Ectodermal cell (in vitro differentiated cells): ENCODE measurements at regions not wholly inside any gene's neighbourhood (a gene's known extent, or its start where the extent isn't known, plus 50 kb on each side); places are given as distances from the start of the nearest gene placed in this dataset.

Experiments
- H3K27ac ChIP-seq: 2 replicates; pipeline ENCODE4 v1.7.0; 2013; ENCODE audit warnings: mild to moderate bottlenecking, low read depth, low read length; ENCODE audit not compliant: insufficient read depth, poor library complexity, severe bottlenecking
- H3K27me3 ChIP-seq: 2 replicates; pipeline ENCODE4 v1.7.0; 2013; ENCODE audit warnings: mild to moderate bottlenecking, low read length; ENCODE audit not compliant: insufficient read depth, control insufficient read depth, poor library complexity, severe bottlenecking
- H3K36me3 ChIP-seq: one replicate; pipeline ENCODE4 v1.7.0; 2013; ENCODE audit warnings: low read length; ENCODE audit not compliant: control insufficient read depth, insufficient read depth
- H3K4me1 ChIP-seq: one replicate; pipeline ENCODE4 v1.7.0; 2013; ENCODE audit warnings: low read length; ENCODE audit not compliant: control insufficient read depth, insufficient read depth
- H3K4me3 ChIP-seq: 2 replicates; pipeline ENCODE4 v1.7.0; 2013; ENCODE audit warnings: low read depth, low read length, control low read depth; ENCODE audit not compliant: insufficient read depth
- H3K9me3 ChIP-seq: 2 replicates; pipeline ENCODE4 v1.7.0; 2013; ENCODE audit warnings: mild to moderate bottlenecking, low read length, moderate library complexity; ENCODE audit not compliant: control insufficient read depth
- WGBS, 2 experiments: methylation state at CpG; one replicate each; pipeline ENCODE4 v1.1.7; 2013; ENCODE audit warnings: missing lambda C conversion rate in 2 of 2; 5-methylcytosine and 5-hydroxymethylcytosine counted together

- Histone ChIP-seq H3K27me3 (no peaks in the 10 kb centered on the region), H3K9me3 (no peaks in the 10 kb centered on the region), H3K27ac (no peak overlapping the region), H3K4me1 (no peaks in the 10 kb centered on the region), H3K4me3 (no peak overlapping the region), H3K36me3 (no peaks in the 10 kb centered on the region)
- WGBS, 2 experiments = 80 to 91% methylated on average over 1 to 2 of the region's 2 CpGs
These were observed 155.2 kb upstream of the ZFP64 start for GRCh38 chr20:52346797-52347196.

- WGBS, 2 experiments = 88 to 93% methylated on average over 3 of the region's 3 CpGs
- Histone ChIP-seq H3K36me3 (no peaks in the 10 kb centered on the region), H3K27me3 (no peaks in the 10 kb centered on the region), H3K4me1 (no peaks in the 10 kb centered on the region), H3K27ac (no peak overlapping the region), H3K4me3 (no peak overlapping the region), H3K9me3 (no peaks in the 10 kb centered on the region)
These were observed 151.3 kb upstream of the ZFP64 start for GRCh38 chr20:52342913-52343312.

- H3K4me3 ChIP-seq = no peak overlapping the region
These were observed 148.6 kb upstream of the ZFP64 start for GRCh38 chr20:52340036-52340634.

GRCh38 chr20:52332649-52333250 is 141.2 kb upstream of the ZFP64 start:
- Histone ChIP-seq H3K4me3 (no peak overlapping the region), H3K9me3 (no peaks in the 10 kb centered on the region), H3K27me3 (no peaks in the 10 kb centered on the region), H3K4me1 (no peaks in the 10 kb centered on the region), H3K27ac (no peak overlapping the region), H3K36me3 (no peaks in the 10 kb centered on the region)
- WGBS, 2 experiments = 87% methylated on average over 2 of the region's 2 CpGs

More at GRCh38 chr20:52340036-52340634, 148.6 kb upstream of the ZFP64 start:
- H3K36me3 ChIP-seq = no peaks in the 10 kb centered on the region
- H3K4me1 ChIP-seq = no peaks in the 10 kb centered on the region
- no peaks in the 10 kb centered on the region for H3K27me3 ChIP-seq
- WGBS, 2 experiments = 88 to 94% methylated on average over 4 of the region's 4 CpGs
- H3K27ac ChIP-seq = no peak overlapping the region
- H3K9me3 ChIP-seq = no peaks in the 10 kb centered on the region

- 100% methylated on average over 1 of the region's 1 CpG; no CpG with 5 or more reads in 1 of the 2 experiments for WGBS, 2 experiments
- Histone ChIP-seq H3K27me3 (no peaks in the 10 kb centered on the region), H3K36me3 (no peaks in the 10 kb centered on the region), H3K4me3 (no peak overlapping the region), H3K9me3 (no peaks in the 10 kb centered on the region), H3K27ac (no peak overlapping the region), H3K4me1 (no peaks in the 10 kb centered on the region)
These were observed 140.7 kb upstream of the ZFP64 start for GRCh38 chr20:52332230-52332629.

GRCh38 chr20:52331655-52332054 is 140.1 kb upstream of the ZFP64 start:
- WGBS, 2 experiments = 97 to 98% methylated on average over 2 of the region's 2 CpGs
- H3K4me1 ChIP-seq = no peaks in the 10 kb centered on the region
- H3K4me3 ChIP-seq = no peak overlapping the region
- H3K27me3 ChIP-seq = no peaks in the 10 kb centered on the region
- no peak overlapping the region for H3K27ac ChIP-seq
- no peaks in the 10 kb centered on the region for H3K36me3 ChIP-seq
- H3K9me3 ChIP-seq = no peaks in the 10 kb centered on the region

- no peaks in the 10 kb centered on the region for H3K4me1 ChIP-seq
- no peaks in the 10 kb centered on the region for H3K36me3 ChIP-seq
- no peak overlapping the region for H3K4me3 ChIP-seq
- H3K27me3 ChIP-seq = no peaks in the 10 kb centered on the region
- no peak overlapping the region for H3K27ac ChIP-seq
- no peaks in the 10 kb centered on the region for H3K9me3 ChIP-seq
- WGBS, 2 experiments = 94% methylated on average over 3 of the region's 3 CpGs
These were observed 129.8 kb upstream of the ZFP64 start for GRCh38 chr20:52321396-52321795.

- WGBS, 2 experiments = 81 to 83% methylated on average over 6 of the region's 6 CpGs
- H3K27me3 ChIP-seq = no peaks in the 10 kb centered on the region
These were observed 127.1 kb upstream of the ZFP64 start for GRCh38 chr20:52318651-52319050.

GRCh38 chr20:52313341-52313963 is 121.9 kb upstream of the ZFP64 start:
- Histone ChIP-seq H3K4me3 (no peak overlapping the region), H3K4me1 (peaks cover 3% of the 10 kb centered on the region), H3K27me3 (no peaks in the 10 kb centered on the region), H3K27ac (no peak overlapping the region), H3K36me3 (no peaks in the 10 kb centered on the region), H3K9me3 (no peaks in the 10 kb centered on the region)
- 46 to 49% methylated on average over 14 to 16 of the region's 16 CpGs for WGBS, 2 experiments

More at GRCh38 chr20:52318651-52319050, 127.1 kb upstream of the ZFP64 start:
- Histone ChIP-seq H3K4me3 (no peak overlapping the region), H3K27ac (no peak overlapping the region), H3K4me1 (no peaks in the 10 kb centered on the region), H3K9me3 (no peaks in the 10 kb centered on the region), H3K36me3 (no peaks in the 10 kb centered on the region)

GRCh38 chr20:52312132-52312729 is 120.7 kb upstream of the ZFP64 start:
- H3K4me1 ChIP-seq = peaks cover 3% of the 10 kb centered on the region
- WGBS, 2 experiments = 81 to 85% methylated on average over 2 of the region's 2 CpGs

More at GRCh38 chr20:52312132-52312729, 120.7 kb upstream of the ZFP64 start:
- no peak overlapping the region for H3K27ac ChIP-seq
- H3K9me3 ChIP-seq = no peaks in the 10 kb centered on the region
- no peaks in the 10 kb centered on the region for H3K36me3 ChIP-seq
- H3K4me3 ChIP-seq = no peak overlapping the region
- H3K27me3 ChIP-seq = no peaks in the 10 kb centered on the region
